Ascending aorta (tissue), 2 donors: ENCODE measurements at regions not wholly inside any gene's neighbourhood (a gene's known extent, or its start where the extent isn't known, plus 50 kb on each side); places are given as distances from the start of the nearest gene placed in this dataset.
A peak's percentile ranks its signal among the peaks of the same experiment; 100 is the strongest.

Experiments
- DNase-seq, 2 donors: peaks; one replicate each; pipeline ENCODE4 v3.0.0-alpha.2; 2019; ENCODE audit warnings: low spot score in 2 of 2
- H3K27ac ChIP-seq, 2 donors: fragments of 200-600 bp; sonication (generic); one replicate each; pipeline ENCODE4 v1.5.1; 2016 to 2017; ENCODE audit warnings: mild to moderate bottlenecking in 1 of 2
- H3K27me3 ChIP-seq: fragments of 200-600 bp; sonication (generic); one replicate; pipeline ENCODE4 v1.5.1; 2017
- H3K36me3 ChIP-seq, 2 donors: fragments of 200-600 bp; sonication (generic); one replicate each; pipeline ENCODE4 v1.5.1; 2016
- H3K4me1 ChIP-seq, 2 donors: fragments of 200-600 bp; sonication (generic); one replicate each; pipeline ENCODE4 v1.5.1; 2016 to 2017; ENCODE audit warnings: mild to moderate bottlenecking in 1 of 2
- H3K4me3 ChIP-seq, 2 donors: fragments of 200-600 bp; sonication (generic); one replicate each; pipeline ENCODE4 v1.5.1; 2016 to 2017; ENCODE audit warnings: mild to moderate bottlenecking in 1 of 2
- H3K9me3 ChIP-seq, 2 donors: fragments of 200-600 bp; sonication (generic); one replicate each; pipeline ENCODE4 v1.5.1; 2016
- intact Hi-C: fragments of 100-400 bp; cut with DNase I; formaldehyde crosslinking; loops from one replicate; pipeline ENCODE4 v1.15.1; 2023
- TF ChIP-seq, protein P1 (sequence below), 3 experiments: fragments of 200-600 bp in 2 of 3; fragments of 450-650 bp in 1 of 3; sonication (generic) in 2 of 3; IDR thresholded peaks; one replicate each; pipeline ENCODE4 v1.5.1; 2016 to 2019; ENCODE audit warnings: antibody characterized with exemption in 3 of 3, mild to moderate bottlenecking in 1 of 3, moderate library complexity in 1 of 3

- no peaks in the 10 kb centered on the region for H3K36me3 ChIP-seq
- TF ChIP-seq, protein P1, sequence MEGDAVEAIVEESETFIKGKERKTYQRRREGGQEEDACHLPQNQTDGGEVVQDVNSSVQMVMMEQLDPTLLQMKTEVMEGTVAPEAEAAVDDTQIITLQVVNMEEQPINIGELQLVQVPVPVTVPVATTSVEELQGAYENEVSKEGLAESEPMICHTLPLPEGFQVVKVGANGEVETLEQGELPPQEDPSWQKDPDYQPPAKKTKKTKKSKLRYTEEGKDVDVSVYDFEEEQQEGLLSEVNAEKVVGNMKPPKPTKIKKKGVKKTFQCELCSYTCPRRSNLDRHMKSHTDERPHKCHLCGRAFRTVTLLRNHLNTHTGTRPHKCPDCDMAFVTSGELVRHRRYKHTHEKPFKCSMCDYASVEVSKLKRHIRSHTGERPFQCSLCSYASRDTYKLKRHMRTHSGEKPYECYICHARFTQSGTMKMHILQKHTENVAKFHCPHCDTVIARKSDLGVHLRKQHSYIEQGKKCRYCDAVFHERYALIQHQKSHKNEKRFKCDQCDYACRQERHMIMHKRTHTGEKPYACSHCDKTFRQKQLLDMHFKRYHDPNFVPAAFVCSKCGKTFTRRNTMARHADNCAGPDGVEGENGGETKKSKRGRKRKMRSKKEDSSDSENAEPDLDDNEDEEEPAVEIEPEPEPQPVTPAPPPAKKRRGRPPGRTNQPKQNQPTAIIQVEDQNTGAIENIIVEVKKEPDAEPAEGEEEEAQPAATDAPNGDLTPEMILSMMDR (IDR thresholded peaks at IDR 0.05), result no peak
- H3K9me3 ChIP-seq, result no peaks in the 10 kb centered on the region
- intact Hi-C loops, result no loop called here
- no peak overlapping the region for H3K4me3 ChIP-seq
- no peaks in the 10 kb centered on the region for H3K4me1 ChIP-seq
- DNase-seq, result no peak
- H3K27ac ChIP-seq, result no peak overlapping the region
- H3K27me3 ChIP-seq, result no peaks in the 10 kb centered on the region
These were observed 1359.7 kb upstream of the RAG2 start for GRCh38 chr11:37957717-37958116.

DNA sequence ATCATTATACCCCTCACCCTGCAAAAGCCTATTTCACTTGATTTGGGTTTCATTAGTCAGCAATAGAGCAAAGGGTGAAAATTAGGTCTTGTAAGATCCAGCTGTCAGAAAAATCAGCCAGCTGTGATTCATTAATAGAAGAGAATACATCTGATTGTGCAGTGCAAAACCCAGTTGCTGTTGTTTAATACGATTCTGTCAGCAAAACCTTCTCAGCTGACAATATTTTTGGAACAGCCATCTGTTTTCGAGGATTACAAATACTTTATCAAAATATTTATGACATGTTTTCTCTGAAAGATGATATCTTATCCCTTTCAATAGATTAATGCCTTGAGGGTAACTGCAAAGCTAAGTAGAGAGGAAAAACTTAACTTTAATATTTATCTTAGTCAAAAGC lies 1354.0 kb upstream of the RAG2 start:
- H3K36me3 ChIP-seq, result no peaks in the 10 kb centered on the region
- H3K9me3 ChIP-seq, result no peaks in the 10 kb centered on the region
- no peak overlapping the region for H3K4me3 ChIP-seq
- no peak for DNase-seq
- no peaks in the 10 kb centered on the region for H3K27me3 ChIP-seq
- TF ChIP-seq, protein P1 (IDR thresholded peaks at IDR 0.05), result no peak
- H3K27ac ChIP-seq, result no peak overlapping the region
- intact Hi-C loops, result no loop called here
- no peaks in the 10 kb centered on the region for H3K4me1 ChIP-seq

DNA sequence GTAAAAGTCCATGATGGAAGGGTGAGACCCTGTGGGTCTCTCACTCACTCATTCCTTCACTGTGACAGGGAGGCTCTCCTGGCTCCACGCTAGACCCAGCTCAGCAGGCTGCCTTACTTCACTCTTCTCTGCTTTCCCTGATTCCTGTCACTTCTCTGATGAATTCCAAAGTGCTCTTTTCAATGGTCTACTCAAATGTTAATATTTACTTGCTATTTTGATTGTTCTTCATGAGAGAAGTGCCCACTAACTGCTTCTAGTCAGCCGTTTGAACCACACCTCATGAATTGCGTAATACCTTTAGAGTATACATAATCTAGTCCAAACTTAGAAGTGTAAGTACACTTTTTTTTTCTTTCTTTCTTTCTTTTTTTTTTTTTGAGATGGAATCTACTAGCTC lies 1350.2 kb upstream of the RAG2 start:
- peaks cover 6 to 14% of the 10 kb centered on the region in 2 donors for H3K9me3 ChIP-seq
- TF ChIP-seq, protein P1 (IDR thresholded peaks at IDR 0.05), result no peak
- intact Hi-C loops, result no loop called here
- H3K4me1 ChIP-seq, result no peaks in the 10 kb centered on the region
- no peak overlapping the region for H3K27ac ChIP-seq
- no peaks in the 10 kb centered on the region for H3K27me3 ChIP-seq
- H3K4me3 ChIP-seq, result no peak overlapping the region
- H3K36me3 ChIP-seq, result no peaks in the 10 kb centered on the region
- no peak for DNase-seq

DNA sequence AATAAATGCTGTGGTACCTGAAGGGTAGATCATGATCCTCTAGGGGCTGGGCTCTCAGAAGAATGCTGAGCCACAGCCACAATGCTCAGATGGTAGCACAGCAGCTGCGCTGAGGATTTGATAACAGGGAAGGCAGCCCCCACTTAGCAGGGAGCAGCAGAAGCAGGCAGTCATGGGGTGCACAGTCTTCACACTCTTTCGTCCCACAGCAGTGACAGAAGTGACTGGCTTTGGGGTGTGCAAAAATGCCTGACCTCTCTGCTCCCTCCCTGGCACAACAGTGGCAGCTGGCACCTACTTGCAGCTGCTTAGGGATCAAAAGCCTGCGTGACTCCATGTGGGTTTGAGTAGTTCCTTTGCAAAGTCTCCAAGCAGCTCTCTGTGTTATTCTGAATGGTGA lies 1349.8 kb upstream of the RAG2 start:
- Histone ChIP-seq H3K27me3 (no peaks in the 10 kb centered on the region), H3K36me3 (no peaks in the 10 kb centered on the region), H3K4me3 (no peak overlapping the region), H3K9me3 (peaks cover 6 to 14% of the 10 kb centered on the region in 2 donors), H3K27ac (no peak overlapping the region), H3K4me1 (no peaks in the 10 kb centered on the region)
- no peak for DNase-seq
- intact Hi-C loops, result no loop called here
- TF ChIP-seq, protein P1 (IDR thresholded peaks at IDR 0.05), result no peak

DNA sequence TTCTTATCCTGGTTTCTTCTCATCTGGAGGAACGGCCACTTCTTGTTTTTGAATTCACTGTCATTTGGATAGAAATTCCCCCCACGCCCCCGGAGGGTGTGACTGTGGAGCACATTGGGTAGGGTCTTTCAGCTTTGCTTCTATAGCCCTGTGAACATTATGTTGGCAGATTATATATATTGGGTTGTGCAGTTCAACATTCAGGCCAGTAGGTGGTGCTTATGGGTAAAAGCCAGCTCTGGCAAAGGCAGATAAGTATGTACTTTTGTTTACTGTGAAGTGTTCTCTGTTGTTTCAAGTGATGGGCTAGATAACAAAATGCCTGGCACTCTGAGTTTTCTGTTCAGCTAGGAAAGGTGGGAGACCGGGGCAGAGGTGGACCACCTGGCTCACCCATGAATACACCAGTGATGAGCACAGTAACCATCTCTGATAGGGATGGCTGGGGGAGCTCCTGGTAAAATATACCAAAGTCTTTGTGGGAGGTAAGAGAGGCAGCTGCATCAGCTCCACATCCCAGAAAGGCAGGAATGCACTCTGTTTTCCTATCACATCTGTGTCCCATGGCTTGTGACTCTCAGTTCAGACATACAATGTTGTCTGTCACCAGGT lies 1348.2 kb upstream of the RAG2 start:
- H3K27ac ChIP-seq, result no peak overlapping the region
- H3K36me3 ChIP-seq, result no peaks in the 10 kb centered on the region
- TF ChIP-seq, protein P1 (IDR thresholded peaks at IDR 0.05), result peak in 1 of 3 experiments; percentile 33
- no peaks in the 10 kb centered on the region for H3K4me1 ChIP-seq
- H3K27me3 ChIP-seq, result no peaks in the 10 kb centered on the region
- H3K9me3 ChIP-seq, result peaks cover 6 to 14% of the 10 kb centered on the region in 2 donors
- intact Hi-C loops, result no loop called here
- DNase-seq, result no peak
- H3K4me3 ChIP-seq, result no peak overlapping the region

DNA sequence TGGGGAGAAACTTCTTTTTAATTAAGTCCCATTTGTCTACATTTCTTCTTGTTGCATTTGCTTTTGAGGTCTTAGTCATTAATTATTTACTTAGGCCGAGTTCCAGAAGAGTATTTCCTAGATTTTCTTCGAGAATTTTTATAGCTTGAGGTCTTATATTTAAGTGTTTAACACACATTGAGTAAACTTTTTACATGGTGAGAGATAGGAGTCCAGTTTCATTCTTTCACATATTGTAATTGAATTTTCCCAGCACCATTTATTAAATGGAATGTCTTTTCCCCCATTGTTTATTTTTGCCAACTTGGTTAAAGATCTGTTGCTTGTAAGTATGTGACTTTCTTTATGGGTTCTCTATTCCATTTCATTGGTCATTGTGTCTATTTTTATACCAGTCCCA lies 1344.0 kb upstream of the RAG2 start:
- Histone ChIP-seq H3K36me3 (no peaks in the 10 kb centered on the region), H3K4me3 (no peak overlapping the region), H3K27ac (no peak overlapping the region), H3K4me1 (no peaks in the 10 kb centered on the region), H3K9me3 (peaks cover 6 to 14% of the 10 kb centered on the region in 2 donors), H3K27me3 (no peaks in the 10 kb centered on the region)
- intact Hi-C loops, result no loop called here
- TF ChIP-seq, protein P1 (IDR thresholded peaks at IDR 0.05), result no peak
- DNase-seq, result no peak
